ENCODE measurements at regions not wholly inside any gene's neighbourhood (a gene's known extent, or its start where the extent isn't known, plus 50 kb on each side); places are given as distances from the start of the nearest gene placed in this dataset.

- TF ChIP-seq CTCF (IDR thresholded peaks at IDR 0.05): no peak
- TF ChIP-seq POLR2A (IDR thresholded peaks at IDR 0.05): no peak
These were observed 493.7 kb upstream of the GRM7 start for GRCh38 chr3:6367171-6367570.
